PC-9 (cell line): ENCODE measurements at regions not wholly inside any gene's neighbourhood (a gene's known extent, or its start where the extent isn't known, plus 50 kb on each side); places are given as distances from the start of the nearest gene placed in this dataset.

Experiments
- BruUV-seq: library from RNA; stranded (reverse); fragments of 400-500 nt; replicated peaks from 2 replicates; lab custom pipeline; 2021; lab: Mats Ljungman, UMichigan
- CTCF ChIA-PET: fragments of 300-600 bp; sonication (Branson Sonifier 250); formaldehyde crosslinking; loops from one replicate; lab custom pipeline; 2022; ENCODE audit warnings: antibody characterized with exemption; lab: Charles Lee
- POLR2A ChIA-PET: fragments of 300-600 bp; sonication (Branson Sonifier 250); formaldehyde crosslinking; loops from one replicate; lab custom pipeline; 2022; ENCODE audit warnings: antibody characterized with exemption; ENCODE audit not compliant: unreplicated experiment; lab: Charles Lee
- DNase-seq, 2 experiments: peaks; one replicate each; pipeline versions ENCODE4 v3.0.0 to v3.0.0-alpha.2; 2015 to 2022; ENCODE audit warnings: mixed read lengths in 1 of 2
- H2AFZ ChIP-seq: fragments of 200-600 bp; sonication (generic); 2 replicates; pipeline ENCODE4 v1.8.1; 2017; ENCODE audit warnings: antibody characterized with exemption
- H3F3A ChIP-seq: fragments of 200-600 bp; sonication (generic); 2 replicates; pipeline ENCODE4 v1.8.1; 2017; ENCODE audit warnings: antibody characterized with exemption, mild to moderate bottlenecking, low read depth; ENCODE audit not compliant: insufficient read depth
- H3K27ac ChIP-seq: fragments of 200-600 bp; sonication (generic); 2 replicates; pipeline ENCODE4 v1.6.1; 2016; ENCODE audit warnings: mixed run types
- H3K27me3 ChIP-seq: fragments of 200-600 bp; sonication (generic); 2 replicates; pipeline ENCODE4 v1.6.1; 2016; ENCODE audit warnings: low read depth, mixed run types; ENCODE audit not compliant: insufficient read depth
- H3K36me3 ChIP-seq: fragments of 200-600 bp; sonication (generic); 2 replicates; pipeline ENCODE4 v1.6.1; 2016; ENCODE audit warnings: low read depth, mixed run types
- H3K4me1 ChIP-seq: fragments of 200-600 bp; sonication (generic); replicated peaks from 2 replicates; pipeline ENCODE4 v1.6.1; 2016; ENCODE audit warnings: mixed run types; ENCODE audit not compliant: insufficient read depth
- H3K4me2 ChIP-seq: fragments of 200-600 bp; sonication (generic); 2 replicates; pipeline ENCODE4 v1.6.1; 2017; ENCODE audit warnings: mixed run types
- H3K4me3 ChIP-seq: fragments of 200-600 bp; sonication (generic); 2 replicates; pipeline ENCODE4 v1.6.1; 2016; ENCODE audit warnings: mixed run types
- H3K79me2 ChIP-seq: fragments of 200-600 bp; sonication (generic); 2 replicates; pipeline ENCODE4 v1.6.1; 2017; ENCODE audit warnings: low read depth, mixed run types
- H3K9me2 ChIP-seq: fragments of 200-600 bp; sonication (generic); 2 replicates; pipeline ENCODE4 v1.8.1; 2017; ENCODE audit warnings: mild to moderate bottlenecking; ENCODE audit not compliant: insufficient read depth
- H3K9me3 ChIP-seq: fragments of 200-600 bp; sonication (generic); 2 replicates; pipeline ENCODE4 v1.8.1; 2016; ENCODE audit warnings: low read depth; ENCODE audit not compliant: insufficient read depth
- H4K20me1 ChIP-seq: fragments of 200-600 bp; sonication (generic); 2 replicates; pipeline ENCODE4 v1.8.1; 2017; ENCODE audit not compliant: insufficient read depth
- EZH2 ChIP-seq: fragments of 200-600 bp; sonication (generic); IDR thresholded peaks from 2 replicates; pipeline ENCODE4 v1.8.0; 2017; ENCODE audit warnings: antibody characterized with exemption, low read depth
- intact Hi-C: fragments of 100-400 bp; cut with micrococcal nuclease; formaldehyde crosslinking; loops from one replicate; pipeline ENCODE4 v1.10.0; 2022; ENCODE audit not compliant: unreplicated experiment
- TF ChIP-seq, protein P1 (sequence below): fragments of 200-600 bp; sonication (generic); conservative IDR thresholded peaks from 2 replicates; pipeline ENCODE4 v1.6.1; 2017; ENCODE audit warnings: mixed run types, antibody characterized with exemption, mild to moderate bottlenecking, moderate library complexity

GRCh38 chr11:128298271-128298670 is 289.1 kb downstream of the ETS1 start:
- POLR2A ChIA-PET: no interaction called here
- H3K4me1 ChIP-seq: no peaks in the 10 kb centered on the region
- no peak overlapping the region for H3K4me3 ChIP-seq
- H4K20me1 ChIP-seq: no peaks in the 10 kb centered on the region
- no TSS peak for BruUV-seq
- no peaks in the 10 kb centered on the region; the same call in 1 of the 2 replicates for H3K9me3 ChIP-seq
- CTCF ChIA-PET: no interaction called here
- no peak overlapping the region for H3K4me2 ChIP-seq
- no peaks in the 10 kb centered on the region for H3F3A ChIP-seq
- TF ChIP-seq, protein P1, sequence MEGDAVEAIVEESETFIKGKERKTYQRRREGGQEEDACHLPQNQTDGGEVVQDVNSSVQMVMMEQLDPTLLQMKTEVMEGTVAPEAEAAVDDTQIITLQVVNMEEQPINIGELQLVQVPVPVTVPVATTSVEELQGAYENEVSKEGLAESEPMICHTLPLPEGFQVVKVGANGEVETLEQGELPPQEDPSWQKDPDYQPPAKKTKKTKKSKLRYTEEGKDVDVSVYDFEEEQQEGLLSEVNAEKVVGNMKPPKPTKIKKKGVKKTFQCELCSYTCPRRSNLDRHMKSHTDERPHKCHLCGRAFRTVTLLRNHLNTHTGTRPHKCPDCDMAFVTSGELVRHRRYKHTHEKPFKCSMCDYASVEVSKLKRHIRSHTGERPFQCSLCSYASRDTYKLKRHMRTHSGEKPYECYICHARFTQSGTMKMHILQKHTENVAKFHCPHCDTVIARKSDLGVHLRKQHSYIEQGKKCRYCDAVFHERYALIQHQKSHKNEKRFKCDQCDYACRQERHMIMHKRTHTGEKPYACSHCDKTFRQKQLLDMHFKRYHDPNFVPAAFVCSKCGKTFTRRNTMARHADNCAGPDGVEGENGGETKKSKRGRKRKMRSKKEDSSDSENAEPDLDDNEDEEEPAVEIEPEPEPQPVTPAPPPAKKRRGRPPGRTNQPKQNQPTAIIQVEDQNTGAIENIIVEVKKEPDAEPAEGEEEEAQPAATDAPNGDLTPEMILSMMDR: no peak
- no peak for TF ChIP-seq EZH2
- no peaks in the 10 kb centered on the region for H3K9me2 ChIP-seq
- H3K36me3 ChIP-seq: no peaks in the 10 kb centered on the region
- no peak overlapping the region for H2AFZ ChIP-seq
- no peaks in the 10 kb centered on the region for H3K27me3 ChIP-seq
- intact Hi-C loops: no loop called here
- H3K27ac ChIP-seq: no peak overlapping the region
- no peak for DNase-seq
- H3K79me2 ChIP-seq: no peaks in the 10 kb centered on the region

DNA sequence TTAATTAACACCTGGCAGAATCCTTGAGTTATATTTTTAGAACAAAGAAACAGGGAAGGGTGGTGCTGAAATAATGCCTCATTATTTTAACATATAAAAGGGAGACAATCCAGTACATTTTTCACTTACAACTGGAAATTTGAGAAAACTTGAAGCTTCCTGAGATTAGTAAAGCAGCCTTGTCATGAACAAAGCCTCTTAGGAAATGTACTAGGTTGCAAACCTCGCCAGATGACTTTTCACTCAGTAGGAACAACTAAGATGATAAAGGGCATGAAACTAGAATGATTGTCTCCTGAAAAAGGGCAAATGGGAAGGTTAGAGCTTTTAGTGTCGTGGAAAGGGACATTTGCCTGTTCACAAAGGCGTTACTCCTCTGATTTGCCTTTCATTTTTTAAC is 289.6 kb downstream of the ETS1 start:
- Histone ChIP-seq H3K4me2 (no peak overlapping the region), H3K27ac (no peak overlapping the region), H3K4me3 (no peak overlapping the region), H2AFZ (no peak overlapping the region), H3K36me3 (no peaks in the 10 kb centered on the region), H3K4me1 (no peaks in the 10 kb centered on the region), H3K9me2 (no peaks in the 10 kb centered on the region), H3K79me2 (no peaks in the 10 kb centered on the region), H3K27me3 (no peaks in the 10 kb centered on the region), H3K9me3 (no peaks in the 10 kb centered on the region; the same call in 1 of the 2 replicates), H3F3A (no peaks in the 10 kb centered on the region), H4K20me1 (no peaks in the 10 kb centered on the region)
- TF ChIP-seq, protein P1: no peak
- no peak for TF ChIP-seq EZH2
- BruUV-seq: no TSS peak
- ChIA-PET POLR2A (no interaction called here), CTCF (no interaction called here)
- DNase-seq: no peak
- intact Hi-C loops: no loop called here

GRCh38 chr11:128297091-128297651 is 290.2 kb downstream of the ETS1 start:
- Histone ChIP-seq H3K4me3 (no peak overlapping the region), H3K36me3 (no peaks in the 10 kb centered on the region), H3K27me3 (no peaks in the 10 kb centered on the region), H4K20me1 (no peaks in the 10 kb centered on the region), H3K9me2 (no peaks in the 10 kb centered on the region), H3K4me2 (no peak overlapping the region), H3K79me2 (no peaks in the 10 kb centered on the region), H2AFZ (no peak overlapping the region), H3K27ac (no peak overlapping the region), H3F3A (no peaks in the 10 kb centered on the region), H3K9me3 (no peaks in the 10 kb centered on the region; the same call in 1 of the 2 replicates), H3K4me1 (peaks cover 2% of the 10 kb centered on the region; the same call in 1 of the 2 replicates)
- DNase-seq: no peak
- ChIA-PET CTCF (no interaction called here), POLR2A (no interaction called here)
- BruUV-seq: no TSS peak
- TF ChIP-seq, protein P1: no peak
- no peak for TF ChIP-seq EZH2
- intact Hi-C loops: no loop called here
